PC-9 (cell line): ENCODE measurements at regions not wholly inside any gene's neighbourhood (a gene's known extent, or its start where the extent isn't known, plus 50 kb on each side); places are given as distances from the start of the nearest gene placed in this dataset.

Source experiments
- CTCF ChIP-seq: fragments of 200-600 bp; sonication (generic); conservative IDR thresholded peaks from 2 replicates; pipeline ENCODE4 v1.6.1; 2017; ENCODE audit warnings: mixed run types, antibody characterized with exemption, mild to moderate bottlenecking, moderate library complexity
- EZH2 ChIP-seq: fragments of 200-600 bp; sonication (generic); IDR thresholded peaks from 2 replicates; pipeline ENCODE4 v1.8.0; 2017; ENCODE audit warnings: antibody characterized with exemption, low read depth

DNA sequence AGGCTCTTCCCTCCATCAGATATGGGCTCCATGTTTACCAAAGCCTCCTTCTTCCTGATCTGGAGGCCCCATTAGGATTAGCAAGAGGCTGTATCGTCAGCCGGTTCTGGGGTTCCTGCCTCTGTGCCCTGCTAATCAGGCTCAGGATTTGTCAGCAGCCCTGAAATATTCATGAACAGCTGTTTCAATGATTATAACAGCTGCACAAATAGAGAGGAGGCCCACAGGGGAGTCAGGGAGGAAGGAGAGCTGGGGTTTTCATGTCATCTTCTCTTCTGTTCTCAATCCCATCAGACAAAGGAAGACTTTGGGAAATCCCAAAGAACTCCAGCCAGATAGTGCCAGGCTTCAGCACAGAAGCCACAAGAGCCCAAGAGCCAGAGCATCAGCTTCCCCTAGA is 72.3 kb upstream of the MMP2 start:
- TF ChIP-seq CTCF (no peak), EZH2 (no peak)
